ENCODE measurements at regions not wholly inside any gene's neighbourhood (a gene's known extent, or its start where the extent isn't known, plus 50 kb on each side); places are given as distances from the start of the nearest gene placed in this dataset.
"Not testable (repeated sequence)": the region's sequence is repeated elsewhere in the genome, so short reads cannot be mapped to it uniquely, and the experiment has no call there.

- DNase-seq (ENCODE audit: low spot score) = peak; percentile 11
Observed at GRCh38 chr2:44051593-44052347, 56.0 kb upstream of the LRPPRC start.

- no peak for DNase-seq (ENCODE audit: low spot score)
Observed at GRCh38 chr2:44052584-44052983, 56.8 kb upstream of the LRPPRC start.

- no peak for DNase-seq (ENCODE audit: low spot score)
Observed at GRCh38 chr2:44053052-44053451, 57.3 kb upstream of the LRPPRC start.

- no peak for DNase-seq (ENCODE audit: low spot score)
Observed at GRCh38 chr2:44053456-44053855, 57.7 kb upstream of the LRPPRC start.

GRCh38 chr2:44055229-44055628, 59.4 kb upstream of the LRPPRC start:
- DNase-seq (ENCODE audit: low spot score) = no peak

GRCh38 chr2:44055664-44056063, 59.9 kb upstream of the LRPPRC start:
- DNase-seq (ENCODE audit: low spot score) = no peak

- no peak for DNase-seq (ENCODE audit: low spot score)
Observed at GRCh38 chr2:44056947-44057346, 61.2 kb upstream of the LRPPRC start.

- not testable (repeated sequence) for DNase-seq (ENCODE audit: low spot score)
Observed at GRCh38 chr2:44060286-44060685, 64.5 kb upstream of the LRPPRC start.

- DNase-seq (ENCODE audit: low spot score) = no peak
Observed at GRCh38 chr2:44060990-44061389, 65.2 kb upstream of the LRPPRC start.

GRCh38 chr2:44061469-44061868, 65.7 kb upstream of the LRPPRC start:
- no peak for DNase-seq (ENCODE audit: low spot score)

GRCh38 chr2:44061876-44062275, 66.1 kb upstream of the LRPPRC start:
- no peak for DNase-seq (ENCODE audit: low spot score)

GRCh38 chr2:44063033-44063432, 67.2 kb upstream of the LRPPRC start:
- no peak for DNase-seq (ENCODE audit: low spot score)

- DNase-seq (ENCODE audit: low spot score) = not testable (repeated sequence)
Observed at GRCh38 chr2:44064281-44064680, 68.5 kb upstream of the LRPPRC start.

GRCh38 chr2:44067012-44067790, 71.4 kb upstream of the LRPPRC start:
- not testable (repeated sequence) for DNase-seq (ENCODE audit: low spot score)

- not testable (repeated sequence) for DNase-seq (ENCODE audit: low spot score)
Observed at GRCh38 chr2:44067791-44068181, 72.0 kb upstream of the LRPPRC start.

- no peak for DNase-seq (ENCODE audit: low spot score)
Observed at GRCh38 chr2:44071454-44072046, 75.8 kb upstream of the LRPPRC start.

GRCh38 chr2:44073667-44074066, 77.9 kb upstream of the LRPPRC start:
- DNase-seq (ENCODE audit: low spot score) = not testable (repeated sequence)

GRCh38 chr2:44074795-44075194, 79.0 kb upstream of the LRPPRC start:
- not testable (repeated sequence) for DNase-seq (ENCODE audit: low spot score)

GRCh38 chr2:44075541-44075940, 79.8 kb upstream of the LRPPRC start:
- peak; percentile 94 for DNase-seq (ENCODE audit: low spot score)

- no peak for DNase-seq (ENCODE audit: low spot score)
Observed at GRCh38 chr2:44077942-44078511, 82.2 kb upstream of the LRPPRC start.

- no peak for DNase-seq (ENCODE audit: low spot score)
Observed at GRCh38 chr2:44079686-44080085, 83.9 kb upstream of the LRPPRC start.

GRCh38 chr2:44083054-44083453, 85.6 kb upstream of the PPM1B start:
- peak; percentile 35 for DNase-seq (ENCODE audit: low spot score)

- no peak for DNase-seq (ENCODE audit: low spot score)
Observed at GRCh38 chr2:44084850-44085249, 83.8 kb upstream of the PPM1B start.

Measured in pons (tissue), 1 donor.